ENCODE measurements at regions not wholly inside any gene's neighbourhood (a gene's known extent, or its start where the extent isn't known, plus 50 kb on each side); places are given as distances from the start of the nearest gene placed in this dataset.
A peak's percentile ranks its signal among the peaks of the same experiment; 100 is the strongest.

DNA sequence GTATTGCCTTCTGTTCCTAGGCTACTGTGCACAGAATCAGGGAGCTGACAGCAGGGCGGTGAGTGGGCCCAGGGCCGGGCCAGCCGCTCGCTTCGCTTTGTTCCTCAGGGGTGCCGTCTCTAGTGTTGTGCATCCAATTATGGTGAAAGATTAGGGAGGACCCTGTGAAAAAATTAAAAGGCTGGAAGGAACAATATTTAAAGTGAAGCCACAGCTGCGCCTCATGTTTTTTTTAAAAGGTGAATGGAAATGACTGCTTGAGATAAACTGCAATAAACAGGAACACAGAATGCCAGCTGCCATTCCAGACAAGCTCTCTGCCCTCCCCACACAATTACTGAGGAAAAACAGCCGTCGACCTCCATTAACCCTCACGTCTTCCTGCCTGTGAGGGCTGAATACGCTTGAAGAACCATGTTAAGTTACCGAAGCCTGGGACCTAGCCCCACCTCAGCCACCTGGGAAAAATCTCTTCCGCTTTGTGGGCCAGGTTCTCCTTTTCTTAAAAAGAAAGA lies 132.0 kb upstream of the IL12A start:
- 83 to 85% methylated on average over 13 of the region's 13 CpGs for WGBS, 2 donors
- Histone ChIP-seq H3K27ac (ENCODE audit: low read depth in 1 of 2, low read length in 2 of 2) (no peak overlapping the region), H3K4me1 (ENCODE audit: control insufficient read depth in 1 of 2, insufficient read depth in 2 of 2, low read length in 2 of 2) (peaks cover 9 to 11% of the 10 kb centered on the region in 2 donors), H3K36me3 (ENCODE audit: control insufficient read depth in 1 of 2, insufficient read depth in 2 of 2, low read length in 1 of 2) (no peaks in the 10 kb centered on the region), H3K9me3 (ENCODE audit: control insufficient read depth, low read length) (no peaks in the 10 kb centered on the region), H3K4me3 (ENCODE audit: low read length in 2 of 2) (no peak overlapping the region), H3K27me3 (ENCODE audit: control insufficient read depth in 1 of 2, insufficient read depth in 2 of 2, low read length in 1 of 2) (no peaks in the 10 kb centered on the region)
- ATAC-seq (ENCODE audit: low FRiP score) (no peak), DNase-seq (no peak)
- intact Hi-C loops (cut with DNase I): loop anchor here in 1 of 2 donors (10.0 kb wide), 1 partner anchor 92 kb away; no protein-coding TSS in a partner anchor

DNA sequence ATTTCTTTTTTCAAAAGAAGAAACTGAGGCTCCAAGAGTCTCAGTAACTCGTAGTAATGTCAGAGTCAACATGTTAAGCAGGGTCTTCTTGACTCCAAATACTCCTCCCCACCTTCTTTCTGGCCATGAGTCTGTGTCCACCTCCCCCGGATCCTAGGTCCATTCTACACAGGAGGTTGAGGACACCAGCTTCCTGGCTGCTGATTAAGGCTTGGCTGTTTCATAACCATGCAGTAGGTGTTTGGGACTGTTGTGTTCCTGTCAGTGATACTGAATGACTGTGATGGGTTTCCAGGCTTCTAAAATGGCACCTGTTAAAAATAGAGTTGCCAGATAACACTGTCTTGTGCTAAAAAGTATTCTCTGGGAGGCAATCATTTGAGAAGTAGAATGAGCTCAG lies 130.8 kb upstream of the IL12A start:
- Histone ChIP-seq H3K36me3 (ENCODE audit: control insufficient read depth in 1 of 2, insufficient read depth in 2 of 2, low read length in 1 of 2) (no peaks in the 10 kb centered on the region), H3K27me3 (ENCODE audit: control insufficient read depth in 1 of 2, insufficient read depth in 2 of 2, low read length in 1 of 2) (no peaks in the 10 kb centered on the region), H3K4me1 (ENCODE audit: control insufficient read depth in 1 of 2, insufficient read depth in 2 of 2, low read length in 2 of 2) (peaks cover 5 to 9% of the 10 kb centered on the region in 2 donors), H3K4me3 (ENCODE audit: low read length in 2 of 2) (no peak overlapping the region), H3K9me3 (ENCODE audit: control insufficient read depth, low read length) (no peaks in the 10 kb centered on the region), H3K27ac (ENCODE audit: low read depth in 1 of 2, low read length in 2 of 2) (no peak overlapping the region)
- no peak for DNase-seq
- 90 to 91% methylated on average over 2 of the region's 2 CpGs for WGBS, 2 donors
- intact Hi-C loops (cut with DNase I): loop anchor here in 1 of 2 donors (10.0 kb wide), 1 partner anchor 93 kb away; no protein-coding TSS in a partner anchor
- ATAC-seq (ENCODE audit: low FRiP score): no peak

DNA sequence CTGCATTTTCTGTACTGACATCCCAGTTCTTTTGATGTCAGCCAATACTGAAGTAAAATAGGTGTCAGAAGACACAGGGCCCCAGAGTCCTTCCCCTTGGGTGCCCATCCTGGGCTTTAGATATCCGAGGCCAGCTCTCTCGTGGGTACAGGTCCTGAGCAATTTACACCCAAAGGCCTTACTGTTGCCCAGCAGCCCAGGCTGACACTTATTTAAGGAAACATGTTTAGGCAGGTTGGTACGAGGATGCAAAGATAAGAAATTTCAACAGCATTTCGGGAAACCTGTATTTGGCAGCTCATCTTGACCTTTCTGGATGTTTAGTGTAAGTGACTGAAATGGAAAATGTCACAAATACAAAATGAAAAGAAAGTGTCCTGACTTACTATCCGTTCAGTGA lies 130.0 kb upstream of the IL12A start:
- DNase-seq: no peak
- ATAC-seq (ENCODE audit: low FRiP score): no peak
- Histone ChIP-seq H3K4me1 (ENCODE audit: control insufficient read depth in 1 of 2, insufficient read depth in 2 of 2, low read length in 2 of 2) (peaks cover 5 to 9% of the 10 kb centered on the region in 2 donors), H3K27me3 (ENCODE audit: control insufficient read depth in 1 of 2, insufficient read depth in 2 of 2, low read length in 1 of 2) (no peaks in the 10 kb centered on the region), H3K27ac (ENCODE audit: low read depth in 1 of 2, low read length in 2 of 2) (no peak overlapping the region), H3K36me3 (ENCODE audit: control insufficient read depth in 1 of 2, insufficient read depth in 2 of 2, low read length in 1 of 2) (no peaks in the 10 kb centered on the region), H3K4me3 (ENCODE audit: low read length in 2 of 2) (no peak overlapping the region), H3K9me3 (ENCODE audit: control insufficient read depth, low read length) (no peaks in the 10 kb centered on the region)
- intact Hi-C loops (cut with DNase I): loop anchor here in 1 of 2 donors (10.0 kb wide), 1 partner anchor 94 kb away; no protein-coding TSS in a partner anchor
- 63 to 70% methylated on average over 5 of the region's 5 CpGs for WGBS, 2 donors

DNA sequence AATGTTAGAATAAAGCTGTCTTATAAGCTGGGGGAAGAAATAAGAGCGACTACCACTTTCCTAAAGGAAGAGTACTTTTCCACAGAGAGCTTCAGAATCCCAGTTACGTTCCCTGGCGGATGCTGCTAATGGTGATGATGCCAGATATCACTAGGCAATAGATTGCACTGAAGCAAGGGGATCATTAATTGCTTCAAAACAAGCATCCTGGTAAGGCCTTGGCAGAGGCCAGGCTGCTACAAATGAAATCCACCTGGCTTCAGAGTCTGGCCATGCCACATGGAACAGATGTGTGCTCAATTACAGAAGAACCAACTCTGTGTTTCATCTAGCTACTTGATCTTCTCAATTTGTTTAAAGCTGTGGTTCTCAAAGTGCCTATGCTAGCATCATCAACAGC lies 129.2 kb upstream of the IL12A start:
- Histone ChIP-seq H3K9me3 (ENCODE audit: control insufficient read depth, low read length) (no peaks in the 10 kb centered on the region), H3K27me3 (ENCODE audit: control insufficient read depth in 1 of 2, insufficient read depth in 2 of 2, low read length in 1 of 2) (no peaks in the 10 kb centered on the region), H3K36me3 (ENCODE audit: control insufficient read depth in 1 of 2, insufficient read depth in 2 of 2, low read length in 1 of 2) (no peaks in the 10 kb centered on the region), H3K4me3 (ENCODE audit: low read length in 2 of 2) (no peak overlapping the region), H3K4me1 (ENCODE audit: control insufficient read depth in 1 of 2, insufficient read depth in 2 of 2, low read length in 2 of 2) (peaks cover 9% of the 10 kb centered on the region in 2 donors), H3K27ac (ENCODE audit: low read depth in 1 of 2, low read length in 2 of 2) (no peak overlapping the region)
- intact Hi-C loops (cut with DNase I): loop anchor here in 1 of 2 donors (10.0 kb wide), 1 partner anchor 95 kb away; no protein-coding TSS in a partner anchor
- ATAC-seq (ENCODE audit: low FRiP score) (no peak), DNase-seq (no peak)
- WGBS, 2 donors: 91 to 92% methylated on average over 3 of the region's 3 CpGs

DNA sequence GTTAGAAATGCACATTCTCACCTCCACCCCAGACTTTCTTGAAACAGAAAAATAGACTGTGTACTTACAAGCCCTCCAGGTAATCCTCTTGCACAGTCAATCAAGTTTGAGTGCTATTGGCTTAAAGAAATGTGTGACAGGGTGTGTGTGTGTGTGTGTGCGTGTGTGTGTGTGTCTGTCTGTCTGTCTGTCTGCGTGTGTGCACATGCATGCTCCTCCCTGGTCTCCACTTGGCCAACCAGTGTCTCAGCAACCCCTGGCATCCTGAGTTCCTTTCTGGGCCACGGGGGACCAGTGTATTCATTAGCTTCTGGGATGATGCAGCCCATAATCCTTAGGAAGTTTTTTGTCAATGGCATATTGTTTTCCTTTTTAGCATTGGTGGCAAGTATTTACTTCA lies 128.8 kb upstream of the IL12A start:
- peaks cover 9% of the 10 kb centered on the region in 2 donors for H3K4me1 ChIP-seq (ENCODE audit: control insufficient read depth in 1 of 2, insufficient read depth in 2 of 2, low read length in 2 of 2)

DNA sequence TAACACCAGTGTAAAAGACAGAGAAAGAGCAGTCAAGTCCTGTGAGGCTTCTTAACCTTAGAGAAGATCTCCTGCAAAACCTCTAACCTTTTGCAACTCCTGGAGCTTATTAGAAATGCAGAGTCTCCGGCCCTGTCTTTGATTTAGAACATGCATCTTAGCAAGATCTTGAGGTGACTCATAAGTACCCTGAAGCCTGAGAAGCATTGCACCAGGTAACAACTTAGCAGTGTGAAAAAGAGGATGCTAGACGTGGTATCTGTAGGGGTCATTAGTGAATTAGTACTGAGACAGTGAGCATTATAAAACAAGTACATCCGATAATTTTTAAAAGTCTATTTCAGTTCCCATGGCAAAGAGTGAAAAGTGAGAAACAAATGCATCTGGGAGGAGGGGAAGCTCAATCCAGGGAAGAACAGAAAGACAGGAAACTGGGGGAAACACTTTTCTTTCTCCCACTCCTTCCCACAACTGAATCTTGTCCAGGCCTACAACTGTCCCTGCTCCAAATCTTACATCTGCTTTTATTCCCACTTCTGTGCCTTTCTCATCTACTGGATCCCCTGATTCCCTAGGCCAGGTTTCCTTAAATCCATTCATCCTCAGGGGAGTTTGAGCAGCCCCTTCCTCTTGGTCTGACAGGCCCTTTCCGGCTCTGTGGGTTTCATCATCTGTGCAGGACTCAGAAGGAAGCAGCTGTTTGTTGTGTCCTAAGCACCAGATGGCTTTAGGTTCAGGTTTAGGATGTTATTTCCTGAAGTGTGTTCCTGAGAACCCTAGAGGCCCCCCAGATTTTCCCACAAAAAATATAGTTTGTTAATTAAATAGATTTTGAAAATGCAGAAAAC lies 128.1 kb upstream of the IL12A start:
- DNase-seq (no peak), ATAC-seq (ENCODE audit: low FRiP score) (no peak)
- peaks cover 9 to 11% of the 10 kb centered on the region in 2 donors for H3K4me1 ChIP-seq (ENCODE audit: control insufficient read depth in 1 of 2, insufficient read depth in 2 of 2, low read length in 2 of 2)
- no peaks in the 10 kb centered on the region for H3K27me3 ChIP-seq (ENCODE audit: control insufficient read depth in 1 of 2, insufficient read depth in 2 of 2, low read length in 1 of 2)
- peak overlapping the region in 1 of 2 donors; percentile 36 for H3K27ac ChIP-seq (ENCODE audit: low read depth in 1 of 2, low read length in 2 of 2)
- WGBS, 2 donors: 80 to 82% methylated on average over 4 of the region's 4 CpGs
- no peak overlapping the region for H3K4me3 ChIP-seq (ENCODE audit: low read length in 2 of 2)
- no peaks in the 10 kb centered on the region for H3K36me3 ChIP-seq (ENCODE audit: control insufficient read depth in 1 of 2, insufficient read depth in 2 of 2, low read length in 1 of 2)
- H3K9me3 ChIP-seq (ENCODE audit: control insufficient read depth, low read length): no peaks in the 10 kb centered on the region
- intact Hi-C loops (cut with DNase I): no loop called here

More for the DNA sequence above, 128.8 kb upstream of the IL12A start:
- intact Hi-C loops (cut with DNase I): loop anchor here in 1 of 2 donors (10.0 kb wide), 1 partner anchor 95 kb away; no protein-coding TSS in a partner anchor
- Histone ChIP-seq H3K36me3 (ENCODE audit: control insufficient read depth in 1 of 2, insufficient read depth in 2 of 2, low read length in 1 of 2) (no peaks in the 10 kb centered on the region), H3K9me3 (ENCODE audit: control insufficient read depth, low read length) (no peaks in the 10 kb centered on the region), H3K4me3 (ENCODE audit: low read length in 2 of 2) (no peak overlapping the region), H3K27me3 (ENCODE audit: control insufficient read depth in 1 of 2, insufficient read depth in 2 of 2, low read length in 1 of 2) (no peaks in the 10 kb centered on the region), H3K27ac (ENCODE audit: low read depth in 1 of 2, low read length in 2 of 2) (no peak overlapping the region)
- ATAC-seq (ENCODE audit: low FRiP score) (no peak), DNase-seq (no peak)
- 52 to 59% methylated on average over 3 of the region's 3 CpGs for WGBS, 2 donors

DNA sequence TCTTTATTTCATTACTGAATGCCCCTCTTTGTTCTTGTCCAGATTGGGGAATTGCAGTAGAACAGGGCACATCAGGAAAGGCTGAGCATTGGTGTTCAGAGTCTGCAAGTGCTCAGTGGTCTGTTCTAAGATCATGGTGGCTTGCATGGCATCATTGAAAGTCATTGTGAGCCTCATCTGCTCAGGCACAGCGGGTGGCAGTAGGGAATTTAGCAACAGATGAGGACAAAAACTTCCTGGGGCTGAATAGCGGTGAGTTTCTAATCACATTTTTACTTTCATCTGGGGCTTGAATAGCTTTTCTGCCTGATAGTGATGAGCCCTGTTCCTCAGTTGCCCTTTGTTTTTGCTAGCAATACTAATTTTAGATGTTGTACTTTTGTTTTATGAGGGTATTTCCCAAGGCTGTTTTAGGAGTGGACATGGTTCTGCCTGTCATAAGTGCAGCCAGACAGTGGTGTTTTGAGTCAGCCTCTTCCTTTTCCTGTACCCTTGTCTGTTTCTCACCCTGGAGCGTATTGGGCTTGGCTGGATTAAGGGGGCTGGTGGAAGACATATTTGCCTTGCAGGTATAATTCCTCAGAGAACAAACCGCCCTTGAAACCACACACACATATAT lies 127.2 kb upstream of the IL12A start:
- peaks cover 10 to 17% of the 10 kb centered on the region in 2 donors for H3K4me1 ChIP-seq (ENCODE audit: control insufficient read depth in 1 of 2, insufficient read depth in 2 of 2, low read length in 2 of 2)
- no peaks in the 10 kb centered on the region for H3K36me3 ChIP-seq (ENCODE audit: control insufficient read depth in 1 of 2, insufficient read depth in 2 of 2, low read length in 1 of 2)
- 91 to 94% methylated on average over 4 of the region's 4 CpGs for WGBS, 2 donors
- no peak overlapping the region for H3K4me3 ChIP-seq (ENCODE audit: low read length in 2 of 2)
- DNase-seq (no peak), ATAC-seq (ENCODE audit: low FRiP score) (no peak)
- H3K27ac ChIP-seq (ENCODE audit: low read depth in 1 of 2, low read length in 2 of 2): no peak overlapping the region
- intact Hi-C loops (cut with DNase I): no loop called here
- H3K9me3 ChIP-seq (ENCODE audit: control insufficient read depth, low read length): no peaks in the 10 kb centered on the region
- H3K27me3 ChIP-seq (ENCODE audit: control insufficient read depth in 1 of 2, insufficient read depth in 2 of 2, low read length in 1 of 2): no peaks in the 10 kb centered on the region

DNA sequence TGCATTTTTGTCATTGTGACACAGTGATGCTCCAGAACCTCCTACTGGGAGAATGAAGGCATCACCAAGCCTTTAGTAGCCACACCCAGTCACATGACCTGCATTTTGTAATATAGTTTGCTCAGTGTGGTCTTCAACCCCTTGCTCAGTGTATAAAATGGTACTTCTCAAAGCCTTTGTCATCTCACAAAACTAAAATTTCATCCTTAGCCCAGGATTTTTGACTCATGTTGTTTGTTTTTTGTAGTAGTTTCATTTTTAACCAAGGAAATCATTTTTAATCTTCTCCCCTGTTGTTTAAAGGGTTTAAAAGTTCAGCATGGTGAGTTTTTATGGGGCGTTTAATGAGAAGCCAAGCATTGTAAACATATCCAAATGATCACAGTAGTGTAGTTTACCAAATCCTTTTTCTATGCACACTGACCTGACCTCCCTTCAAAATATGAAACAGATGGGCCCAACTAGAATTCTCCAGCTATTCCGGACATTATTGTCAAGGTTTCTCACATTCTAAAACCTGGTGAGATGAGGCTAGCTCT lies 123.5 kb upstream of the IL12A start:
- no peaks in the 10 kb centered on the region for H3K27me3 ChIP-seq (ENCODE audit: control insufficient read depth in 1 of 2, insufficient read depth in 2 of 2, low read length in 1 of 2)
- H3K4me1 ChIP-seq (ENCODE audit: control insufficient read depth in 1 of 2, insufficient read depth in 2 of 2, low read length in 2 of 2): peaks cover 2 to 13% of the 10 kb centered on the region in 2 donors
- H3K9me3 ChIP-seq (ENCODE audit: control insufficient read depth, low read length): no peaks in the 10 kb centered on the region
- H3K27ac ChIP-seq (ENCODE audit: low read depth in 1 of 2, low read length in 2 of 2): peak overlapping the region; percentile 12 to 79
- intact Hi-C loops (cut with DNase I): no loop called here
- H3K4me3 ChIP-seq (ENCODE audit: low read length in 2 of 2): no peak overlapping the region
- peaks cover 2 to 5% of the 10 kb centered on the region in 2 donors for H3K36me3 ChIP-seq (ENCODE audit: control insufficient read depth in 1 of 2, insufficient read depth in 2 of 2, low read length in 1 of 2)
- WGBS, 2 donors: 71 to 76% methylated on average over 2 of the region's 2 CpGs
- DNase-seq (no peak), ATAC-seq (ENCODE audit: low FRiP score) (no peak)
